ENCODE measurements at regions not wholly inside any gene's neighbourhood (a gene's known extent, or its start where the extent isn't known, plus 50 kb on each side); places are given as distances from the start of the nearest gene placed in this dataset.

GRCh38 chr13:72453161-72453560 is 274.3 kb downstream of the MZT1 start:
- no peak for DNase-seq (ENCODE audit: low spot score in 2 of 2)
- Histone ChIP-seq H3K9me3 (peaks cover 0 to 2% of the 10 kb centered on the region in 2 donors), H3K4me3 (no peak overlapping the region), H3K27ac (no peak overlapping the region), H3K36me3 (no peaks in the 10 kb centered on the region), H3K4me1 (no peaks in the 10 kb centered on the region), H3K27me3 (no peaks in the 10 kb centered on the region)
- intact Hi-C loops (cut with DNase I; ENCODE audit: low total_unique reads), result no loop called here
- TF ChIP-seq POLR2A (IDR thresholded peaks at IDR 0.05) (no peak), POLR2AphosphoS5 (IDR thresholded peaks at IDR 0.05) (no peak)
- TF ChIP-seq, protein P1, sequence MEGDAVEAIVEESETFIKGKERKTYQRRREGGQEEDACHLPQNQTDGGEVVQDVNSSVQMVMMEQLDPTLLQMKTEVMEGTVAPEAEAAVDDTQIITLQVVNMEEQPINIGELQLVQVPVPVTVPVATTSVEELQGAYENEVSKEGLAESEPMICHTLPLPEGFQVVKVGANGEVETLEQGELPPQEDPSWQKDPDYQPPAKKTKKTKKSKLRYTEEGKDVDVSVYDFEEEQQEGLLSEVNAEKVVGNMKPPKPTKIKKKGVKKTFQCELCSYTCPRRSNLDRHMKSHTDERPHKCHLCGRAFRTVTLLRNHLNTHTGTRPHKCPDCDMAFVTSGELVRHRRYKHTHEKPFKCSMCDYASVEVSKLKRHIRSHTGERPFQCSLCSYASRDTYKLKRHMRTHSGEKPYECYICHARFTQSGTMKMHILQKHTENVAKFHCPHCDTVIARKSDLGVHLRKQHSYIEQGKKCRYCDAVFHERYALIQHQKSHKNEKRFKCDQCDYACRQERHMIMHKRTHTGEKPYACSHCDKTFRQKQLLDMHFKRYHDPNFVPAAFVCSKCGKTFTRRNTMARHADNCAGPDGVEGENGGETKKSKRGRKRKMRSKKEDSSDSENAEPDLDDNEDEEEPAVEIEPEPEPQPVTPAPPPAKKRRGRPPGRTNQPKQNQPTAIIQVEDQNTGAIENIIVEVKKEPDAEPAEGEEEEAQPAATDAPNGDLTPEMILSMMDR (IDR thresholded peaks at IDR 0.05), result no peak

GRCh38 chr13:72448082-72448481 is 279.3 kb downstream of the MZT1 start:
- Histone ChIP-seq H3K36me3 (no peaks in the 10 kb centered on the region), H3K4me1 (no peaks in the 10 kb centered on the region), H3K27me3 (no peaks in the 10 kb centered on the region), H3K4me3 (no peak overlapping the region), H3K27ac (no peak overlapping the region), H3K9me3 (peaks cover 0 to 6% of the 10 kb centered on the region in 2 donors)
- intact Hi-C loops (cut with DNase I; ENCODE audit: low total_unique reads), result no loop called here
- TF ChIP-seq POLR2A (IDR thresholded peaks at IDR 0.05), result no peak
- no peak for TF ChIP-seq POLR2AphosphoS5 (IDR thresholded peaks at IDR 0.05)
- TF ChIP-seq, protein P1 (IDR thresholded peaks at IDR 0.05), result no peak
- DNase-seq (ENCODE audit: low spot score in 2 of 2), result no peak

DNA sequence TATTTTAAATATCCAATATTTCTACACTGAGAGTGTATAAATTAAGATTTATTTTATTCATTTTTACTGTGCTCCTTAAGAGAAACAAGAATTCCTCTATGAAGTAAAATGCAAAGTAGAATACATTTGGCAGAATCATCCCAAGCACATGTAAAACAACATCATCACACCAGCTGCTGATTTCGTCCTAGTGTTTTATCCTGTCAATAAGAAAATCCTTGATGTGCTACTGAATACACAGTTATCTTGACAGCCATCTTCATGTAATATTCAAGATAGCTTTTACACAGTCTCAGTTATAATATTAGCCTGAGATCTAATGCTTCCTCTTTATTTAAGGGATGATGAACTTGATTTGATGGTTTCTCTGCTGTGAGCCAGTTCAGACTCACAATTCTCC is 282.4 kb downstream of the MZT1 start:
- Histone ChIP-seq H3K4me1 (no peaks in the 10 kb centered on the region), H3K36me3 (no peaks in the 10 kb centered on the region), H3K27ac (no peak overlapping the region), H3K27me3 (no peaks in the 10 kb centered on the region), H3K9me3 (peaks cover 0 to 6% of the 10 kb centered on the region in 2 donors), H3K4me3 (no peak overlapping the region)
- TF ChIP-seq POLR2A (IDR thresholded peaks at IDR 0.05), result no peak
- TF ChIP-seq, protein P1 (IDR thresholded peaks at IDR 0.05), result no peak
- TF ChIP-seq POLR2AphosphoS5 (IDR thresholded peaks at IDR 0.05), result no peak
- no peak for DNase-seq (ENCODE audit: low spot score in 2 of 2)
- intact Hi-C loops (cut with DNase I; ENCODE audit: low total_unique reads), result no loop called here

DNA sequence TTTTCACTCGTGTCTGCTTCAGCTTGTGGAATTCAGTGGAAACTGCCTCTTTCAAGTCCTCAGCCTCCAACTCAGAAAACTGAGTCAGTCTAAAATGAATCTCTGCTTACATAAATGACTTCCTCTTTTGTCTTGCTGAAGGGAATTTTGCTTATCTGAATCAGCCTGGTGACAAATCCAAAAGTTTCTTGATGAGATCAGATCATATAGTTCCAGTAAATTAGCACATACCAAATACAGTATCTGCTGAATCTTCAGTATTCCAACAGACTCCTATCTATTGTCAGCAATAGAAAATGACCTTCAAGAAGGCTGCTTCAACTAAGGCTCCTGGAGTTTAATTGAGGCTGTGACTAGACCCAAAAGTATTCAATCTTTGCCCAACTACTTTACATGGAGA is 290.0 kb downstream of the MZT1 start:
- Histone ChIP-seq H3K9me3 (no peaks in the 10 kb centered on the region), H3K27me3 (no peaks in the 10 kb centered on the region), H3K4me1 (no peaks in the 10 kb centered on the region), H3K36me3 (no peaks in the 10 kb centered on the region), H3K27ac (no peak overlapping the region), H3K4me3 (no peak overlapping the region)
- DNase-seq (ENCODE audit: low spot score in 2 of 2), result no peak
- TF ChIP-seq, protein P1 (IDR thresholded peaks at IDR 0.05), result no peak
- no peak for TF ChIP-seq POLR2A (IDR thresholded peaks at IDR 0.05)
- no peak for TF ChIP-seq POLR2AphosphoS5 (IDR thresholded peaks at IDR 0.05)
- intact Hi-C loops (cut with DNase I; ENCODE audit: low total_unique reads), result loop anchor here (5.0 kb wide), 1 partner anchor 125 kb away; no protein-coding TSS in a partner anchor

- Histone ChIP-seq H3K27ac (no peak overlapping the region), H3K4me1 (no peaks in the 10 kb centered on the region), H3K4me3 (no peak overlapping the region), H3K36me3 (no peaks in the 10 kb centered on the region), H3K9me3 (no peaks in the 10 kb centered on the region), H3K27me3 (no peaks in the 10 kb centered on the region)
- TF ChIP-seq POLR2AphosphoS5 (IDR thresholded peaks at IDR 0.05), result no peak
- no peak for TF ChIP-seq POLR2A (IDR thresholded peaks at IDR 0.05)
- TF ChIP-seq, protein P1 (IDR thresholded peaks at IDR 0.05), result no peak
- intact Hi-C loops (cut with DNase I; ENCODE audit: low total_unique reads), result loop anchor here (5.0 kb wide), 1 partner anchor 127 kb away; no protein-coding TSS in a partner anchor
- no peak for DNase-seq (ENCODE audit: low spot score in 2 of 2)
These were observed 292.2 kb downstream of the MZT1 start for GRCh38 chr13:72435251-72435650.
